Colon (tissue), 2 donors: ENCODE measurements at regions not wholly inside any gene's neighbourhood (a gene's known extent, or its start where the extent isn't known, plus 50 kb on each side); places are given as distances from the start of the nearest gene placed in this dataset.

Experiments used
- FAIRE-seq: peaks from 2 replicates; lab custom pipeline; 2012; peaks lifted over from hg19 to GRCh38; lab: Jason Lieb, UNC
- donor health status: control.
- donor health status: control.

GRCh38 chr2:18722101-18722500 is 132.7 kb upstream of the NT5C1B start:
- FAIRE-seq = no peak

- no peak for FAIRE-seq
Observed at GRCh38 chr2:18721038-18721922, 131.9 kb upstream of the NT5C1B start.

- no peak for FAIRE-seq
Observed at GRCh38 chr2:18719978-18720775, 130.8 kb upstream of the NT5C1B start.

GRCh38 chr2:18708203-18708715 is 118.9 kb upstream of the NT5C1B start:
- FAIRE-seq = no peak

- FAIRE-seq = no peak
Observed at GRCh38 chr2:18706001-18706400, 116.6 kb upstream of the NT5C1B start.

GRCh38 chr2:18704276-18704675 is 114.9 kb upstream of the NT5C1B start:
- no peak for FAIRE-seq

- no peak for FAIRE-seq
Observed at GRCh38 chr2:18703555-18703954, 114.2 kb upstream of the NT5C1B start.

GRCh38 chr2:18701981-18702380 is 112.6 kb upstream of the NT5C1B start:
- no peak for FAIRE-seq

- FAIRE-seq = no peak
Observed at GRCh38 chr2:18701546-18701945, 112.2 kb upstream of the NT5C1B start.

GRCh38 chr2:18690342-18690741 is 101.0 kb upstream of the NT5C1B start:
- FAIRE-seq = no peak

- FAIRE-seq = no peak
Observed at GRCh38 chr2:18684206-18685038, 95.1 kb upstream of the NT5C1B start.

- FAIRE-seq = no peak
Observed at GRCh38 chr2:18682681-18683080, 93.3 kb upstream of the NT5C1B start.

GRCh38 chr2:18677280-18677679 is 87.9 kb upstream of the NT5C1B start:
- FAIRE-seq = no peak

GRCh38 chr2:18674309-18674708 is 84.9 kb upstream of the NT5C1B start:
- no peak for FAIRE-seq

GRCh38 chr2:18671363-18671762 is 82.0 kb upstream of the NT5C1B start:
- FAIRE-seq = no peak

GRCh38 chr2:18668221-18668620 is 78.9 kb upstream of the NT5C1B start:
- FAIRE-seq = no peak

GRCh38 chr2:18664421-18664820 is 75.1 kb upstream of the NT5C1B start:
- no peak for FAIRE-seq

- no peak for FAIRE-seq
Observed at GRCh38 chr2:18663861-18664260, 74.5 kb upstream of the NT5C1B start.

GRCh38 chr2:18662689-18663088 is 73.3 kb upstream of the NT5C1B start:
- FAIRE-seq = no peak

GRCh38 chr2:18659915-18660314 is 70.5 kb upstream of the NT5C1B start:
- FAIRE-seq = no peak

GRCh38 chr2:18656048-18656447 is 66.7 kb upstream of the NT5C1B start:
- no peak for FAIRE-seq
